SKM-1 treated with dmso at 0.1 percent for 144 hours (cell line): ENCODE measurements at regions not wholly inside any gene's neighbourhood (a gene's known extent, or its start where the extent isn't known, plus 50 kb on each side); places are given as distances from the start of the nearest gene placed in this dataset.

Source experiments
- DNase-seq: peaks from one replicate; lab custom pipeline; 2025; ENCODE audit not compliant: unreplicated experiment; lab: John Stamatoyannopoulos, UW

DNA sequence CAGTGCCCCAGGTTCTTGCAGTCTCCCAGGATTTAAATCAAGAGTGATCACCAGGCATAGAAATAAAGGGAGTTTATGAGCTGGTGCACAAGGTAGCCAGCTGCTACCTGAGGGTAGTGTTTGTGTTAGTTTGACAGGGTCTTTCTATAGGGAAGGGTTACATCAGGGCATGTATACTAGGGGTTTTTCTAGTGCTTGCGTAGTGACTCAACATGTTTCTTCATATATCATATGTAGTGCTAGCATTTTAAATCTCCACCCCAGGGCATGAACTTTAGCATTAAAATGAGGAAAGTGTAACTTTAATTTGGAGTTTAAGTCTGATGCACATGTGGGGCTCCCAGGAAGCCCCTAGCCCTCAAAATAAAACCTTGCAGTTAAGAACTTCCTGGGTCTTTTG is 86.5 kb upstream of the TNR start:
- DNase-seq, result no peak

DNA sequence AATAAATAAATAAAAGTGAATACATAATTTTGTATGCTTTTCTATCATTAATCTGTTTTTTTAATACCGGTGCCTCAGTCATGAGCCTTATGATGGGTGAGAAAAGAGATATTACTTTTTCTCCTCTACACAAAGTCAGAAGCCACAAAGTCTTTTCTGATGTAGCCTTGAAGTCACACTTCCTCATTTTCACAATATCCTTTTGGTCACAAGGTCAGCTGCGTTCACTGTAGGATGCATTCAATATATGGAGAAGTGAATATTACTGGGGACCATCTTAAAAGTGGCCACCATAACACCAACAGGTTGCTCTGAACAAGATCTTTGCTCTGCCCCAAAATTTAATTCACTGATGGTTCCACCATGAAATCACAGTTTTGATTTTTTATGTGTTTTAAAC is 83.3 kb upstream of the TNR start:
- peak; percentile 89 for DNase-seq

DNA sequence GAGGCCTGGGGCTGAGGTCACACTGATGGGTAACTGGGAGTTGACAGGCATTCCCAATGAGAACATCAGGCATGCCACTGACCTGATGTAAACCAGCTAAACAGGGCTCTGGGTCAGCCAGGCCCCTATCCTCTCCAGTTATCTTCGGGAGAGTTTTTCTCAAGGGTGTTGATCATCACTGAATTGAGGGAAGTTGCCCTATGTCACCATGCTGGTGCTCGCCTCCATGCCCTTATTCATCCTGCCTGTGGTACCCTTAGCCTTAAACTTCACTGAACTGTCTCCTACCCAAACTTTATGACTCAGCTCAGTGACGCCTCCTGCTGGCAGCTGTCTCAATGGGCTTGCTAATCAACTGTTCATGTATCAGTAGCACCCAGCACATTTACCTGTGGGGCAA is 80.7 kb upstream of the TNR start:
- DNase-seq, result no peak

DNA sequence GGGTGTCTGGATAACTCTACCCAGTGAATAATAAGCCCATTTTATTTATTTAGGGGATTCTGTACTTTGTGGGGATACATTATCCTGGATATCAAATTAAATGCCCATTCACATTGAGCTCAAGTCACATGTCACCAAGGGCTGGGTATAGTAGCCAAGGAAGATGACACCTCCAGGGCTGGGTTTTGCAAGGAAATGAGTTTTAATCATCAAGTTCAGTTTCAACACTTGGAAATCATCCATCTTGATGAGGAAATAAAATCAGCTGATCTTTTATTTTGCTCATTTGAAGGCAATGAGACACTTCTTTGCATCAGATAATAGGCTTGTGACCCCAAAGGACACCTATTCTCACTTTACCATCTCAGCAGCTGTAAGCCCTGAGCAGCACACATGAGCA is 80.0 kb upstream of the TNR start:
- DNase-seq, result no peak

DNA sequence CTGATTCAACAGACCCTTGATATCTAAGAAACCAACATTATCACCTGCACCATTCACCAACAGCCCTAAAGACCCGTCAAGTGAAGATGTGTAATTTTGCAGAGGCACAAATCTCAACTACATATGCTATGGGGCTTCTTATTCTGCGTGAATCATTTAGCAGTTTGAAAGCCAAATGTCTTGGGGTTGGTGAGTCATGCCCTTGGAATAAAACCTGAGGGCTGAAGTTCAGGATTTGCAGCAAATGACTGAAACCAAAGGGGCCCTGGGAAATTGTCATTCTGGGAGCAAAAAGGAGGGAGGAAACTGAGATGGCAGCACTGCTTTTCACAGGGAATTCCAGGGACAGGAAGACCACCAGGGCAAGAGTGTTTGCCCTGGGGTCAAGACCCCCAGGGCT is 79.2 kb upstream of the TNR start:
- no peak for DNase-seq

DNA sequence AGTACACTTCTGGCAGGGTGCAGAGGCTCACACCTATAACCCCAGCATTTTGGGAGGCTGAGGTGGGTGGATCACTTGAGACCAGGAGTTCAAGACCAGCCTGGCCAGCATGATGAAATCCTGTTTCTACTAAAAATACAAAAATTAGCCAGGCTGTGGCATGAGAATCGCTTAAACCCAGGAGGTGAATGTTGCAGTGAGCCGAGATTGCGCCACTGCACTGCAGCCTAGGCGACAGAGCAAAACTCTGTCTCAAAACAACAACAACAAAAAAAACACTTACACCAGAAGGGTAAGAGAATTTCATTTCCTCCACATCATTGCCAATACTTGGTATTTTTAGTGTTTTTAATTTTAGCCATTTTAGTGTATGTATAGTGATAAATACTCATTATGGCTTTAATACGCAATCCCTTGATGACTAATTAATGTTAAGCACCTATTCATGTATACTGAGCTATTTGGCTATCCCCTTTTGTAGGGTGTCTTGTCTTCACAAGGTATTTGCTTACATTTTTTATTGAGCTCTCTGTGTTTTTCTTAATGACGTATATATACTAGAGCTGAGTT is 77.1 kb upstream of the TNR start:
- no peak for DNase-seq

DNA sequence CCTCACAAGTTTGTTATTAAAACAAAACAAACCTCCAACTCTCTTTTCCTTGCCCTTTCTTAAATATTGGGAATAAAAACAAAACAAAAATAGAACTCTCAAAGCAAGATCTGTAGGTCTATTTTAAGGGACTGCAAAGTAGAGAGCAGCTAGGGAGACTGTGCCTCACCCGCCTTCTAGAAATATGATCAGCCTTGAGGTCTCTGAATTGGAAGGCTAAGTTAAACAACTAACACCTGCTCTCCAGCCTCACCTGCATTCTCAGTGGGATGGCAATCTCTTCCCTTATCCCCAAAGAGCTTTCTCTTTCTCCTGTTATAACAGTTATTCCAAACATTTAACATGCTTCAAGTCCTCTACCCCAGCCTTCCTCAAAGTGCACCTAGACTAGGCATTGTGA is 75.5 kb upstream of the TNR start:
- no peak for DNase-seq

DNA sequence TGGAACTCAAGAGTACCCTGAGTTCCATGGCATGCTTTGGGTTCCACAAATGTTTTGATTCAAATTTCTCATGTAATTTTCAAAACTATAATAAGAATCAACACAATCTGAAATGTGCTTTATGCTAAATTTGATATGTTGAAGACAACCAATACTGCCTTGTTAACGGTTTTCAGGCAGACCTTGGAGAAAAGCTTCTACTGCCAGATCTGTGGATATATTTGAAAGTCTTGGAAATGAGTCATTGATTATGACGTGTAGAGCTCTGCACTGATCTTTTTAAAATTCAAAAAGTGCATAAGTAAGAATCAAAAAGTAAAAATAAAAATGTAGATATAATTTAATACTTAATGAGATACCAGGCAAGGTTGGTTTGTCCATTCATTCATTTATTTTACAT is 74.0 kb upstream of the TNR start:
- no peak for DNase-seq

DNA sequence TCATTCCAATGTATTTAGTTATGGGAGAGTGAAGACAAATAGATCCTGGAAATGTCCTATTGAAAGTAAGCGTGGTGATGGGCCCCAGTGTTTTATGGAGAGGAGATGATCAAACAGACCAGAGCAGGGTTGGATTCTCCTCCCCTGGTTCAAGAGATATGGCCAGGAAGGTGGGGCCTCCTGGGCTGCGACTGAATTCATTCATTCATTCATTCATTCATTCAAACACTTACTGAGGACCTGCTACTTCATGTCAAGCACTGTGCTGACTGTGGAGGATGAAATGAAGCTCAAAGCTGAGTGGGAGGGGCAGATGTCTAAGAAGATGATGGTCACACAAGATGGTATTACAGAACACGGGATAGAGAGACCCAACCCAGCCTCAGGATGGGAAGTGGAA is 71.5 kb upstream of the TNR start:
- DNase-seq, result no peak

DNA sequence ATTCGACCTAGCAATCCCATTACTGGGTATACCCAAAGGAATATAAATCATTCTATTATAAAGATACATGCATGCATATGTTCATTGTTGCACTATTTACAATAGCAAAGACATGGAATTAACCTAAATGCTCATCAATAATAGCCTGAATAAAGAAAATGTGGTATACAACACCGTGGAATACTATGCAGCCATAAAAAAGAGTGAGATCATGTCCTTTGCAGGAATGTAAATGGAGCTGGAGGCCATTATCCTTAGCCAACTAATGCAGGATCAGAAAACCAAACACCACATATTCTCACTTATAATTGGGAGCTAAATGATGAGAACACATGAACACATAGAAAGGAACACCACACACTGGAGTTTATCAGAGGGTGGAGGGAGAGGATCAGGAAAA is 69.5 kb upstream of the TNR start:
- DNase-seq, result no peak

DNA sequence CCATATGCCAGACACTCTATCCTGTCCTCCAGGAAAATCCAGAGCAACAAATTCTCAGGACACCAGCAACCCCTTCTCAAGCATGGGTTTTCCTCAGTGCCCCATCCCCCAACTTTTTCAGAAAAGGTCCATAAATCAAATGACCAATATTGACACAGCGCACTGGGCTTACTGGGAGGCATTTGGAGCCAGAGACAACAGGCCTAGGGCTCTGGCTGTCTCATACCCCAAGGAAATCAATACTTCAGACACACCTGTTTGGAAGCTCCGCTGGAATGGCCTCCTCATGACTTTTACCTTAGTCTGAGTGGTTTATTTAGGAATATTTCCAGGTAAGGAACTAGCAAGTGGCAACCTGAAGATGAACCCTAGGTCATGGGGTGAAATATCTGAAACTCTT is 66.9 kb upstream of the TNR start:
- no peak for DNase-seq

DNA sequence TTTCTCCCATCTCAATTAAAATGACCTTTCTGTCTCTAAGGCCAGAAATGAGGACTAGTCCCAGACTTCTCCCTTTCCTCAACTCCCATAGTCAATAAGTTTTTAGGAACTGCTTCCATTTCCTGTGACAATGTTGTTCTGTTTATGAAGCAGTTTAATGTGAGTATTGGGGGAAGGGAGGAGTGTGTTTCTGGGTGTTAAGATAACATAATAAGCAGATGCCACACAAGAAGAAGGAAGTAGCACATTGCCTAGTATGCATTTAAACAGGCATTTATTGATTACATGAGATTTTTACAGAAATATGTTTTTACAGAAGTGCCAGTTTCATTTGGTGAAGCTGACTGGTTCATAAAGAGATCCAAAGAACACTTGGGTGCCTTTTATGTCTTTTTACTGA is 65.6 kb upstream of the TNR start:
- DNase-seq, result no peak

DNA sequence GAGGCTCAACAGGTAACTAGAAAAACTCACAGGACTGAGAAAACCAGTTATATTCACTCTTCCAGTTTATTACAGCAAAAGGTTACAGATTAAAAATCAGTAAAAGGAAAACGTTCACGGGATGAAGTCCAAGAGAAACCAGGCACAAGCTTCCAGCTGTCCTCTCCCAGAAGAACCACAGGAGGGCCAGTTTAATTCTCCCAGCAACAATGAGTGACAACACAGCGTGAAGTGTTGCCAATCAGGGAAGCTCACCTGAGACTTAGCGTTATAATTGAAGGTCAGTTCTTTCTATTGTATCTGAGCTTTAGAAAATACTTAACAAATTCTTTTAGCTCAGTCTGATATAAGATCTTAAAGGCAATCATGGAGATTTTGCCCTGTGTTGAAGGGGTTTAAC is 65.2 kb upstream of the TNR start:
- DNase-seq, result no peak

DNA sequence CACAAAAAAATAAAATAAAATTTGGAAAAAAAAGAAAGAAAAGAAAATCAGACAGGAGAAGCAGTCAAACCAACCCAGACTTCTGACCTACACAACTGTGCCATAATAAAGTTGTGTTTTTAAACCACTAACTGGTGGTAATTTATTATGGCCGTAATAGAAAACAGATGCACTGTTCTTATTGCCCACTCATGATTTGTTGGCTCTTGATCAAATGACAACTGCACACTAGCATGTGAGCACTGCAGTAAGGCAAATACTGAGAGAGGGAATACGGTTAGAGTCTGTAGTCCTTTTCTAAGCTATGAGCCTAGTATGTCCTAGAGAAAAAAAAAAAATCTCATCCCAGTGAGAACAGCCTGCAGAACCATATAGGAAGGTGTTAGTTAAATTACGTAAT is 61.2 kb upstream of the TNR start:
- no peak for DNase-seq

DNA sequence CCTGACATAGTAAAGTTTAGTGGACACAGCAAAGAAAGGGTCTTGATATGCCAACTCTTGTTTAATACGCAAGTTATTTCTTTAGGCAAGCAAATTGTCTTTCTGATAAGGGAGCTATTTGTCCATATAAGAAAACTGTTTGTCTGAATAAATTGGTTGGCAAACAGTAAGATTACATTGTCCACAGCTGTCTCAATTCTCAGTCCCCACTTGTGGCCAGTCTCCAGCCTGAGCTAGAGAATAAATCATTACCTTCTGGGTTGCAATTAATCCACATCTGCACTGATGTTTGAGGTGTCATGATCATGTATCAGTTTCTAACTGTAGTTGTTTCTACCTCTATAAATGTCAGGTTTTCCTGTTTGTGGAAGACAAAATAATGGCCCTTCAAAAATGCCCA is 60.0 kb upstream of the TNR start:
- DNase-seq, result no peak

DNA sequence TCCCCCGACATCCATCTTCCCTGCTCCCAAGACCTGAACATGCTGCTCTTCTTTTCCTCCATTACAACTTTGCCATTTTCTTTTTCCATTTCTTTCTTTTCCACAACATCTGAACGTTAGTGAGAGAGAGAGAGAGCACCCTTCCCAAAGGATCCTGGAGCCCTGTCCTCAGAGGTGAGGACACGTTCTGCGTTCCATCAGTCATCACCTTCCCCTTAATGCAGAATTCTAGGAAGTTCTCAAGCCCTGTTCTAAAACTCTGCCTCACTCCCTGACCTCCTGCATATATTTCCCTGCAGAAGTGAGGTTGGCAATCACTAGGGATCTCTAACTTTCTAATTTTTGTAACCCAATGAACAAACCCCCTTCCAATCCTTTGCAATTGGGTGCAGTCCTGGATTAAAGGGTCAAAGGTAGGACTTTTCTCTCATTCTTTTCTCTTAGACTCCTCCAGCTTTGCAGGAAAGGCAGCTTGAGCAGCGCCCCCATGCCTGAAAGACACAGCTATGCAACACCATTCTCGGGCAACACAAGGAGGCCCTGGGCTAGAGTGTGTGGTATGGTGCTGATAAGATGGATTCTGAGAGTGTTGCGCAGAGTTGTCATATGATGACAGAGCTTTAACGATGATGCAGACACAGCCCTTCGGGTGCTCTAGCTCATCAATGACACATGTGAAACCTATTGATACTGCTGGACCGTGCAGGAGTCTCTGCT is 59.2 kb upstream of the TNR start:
- DNase-seq, result no peak

DNA sequence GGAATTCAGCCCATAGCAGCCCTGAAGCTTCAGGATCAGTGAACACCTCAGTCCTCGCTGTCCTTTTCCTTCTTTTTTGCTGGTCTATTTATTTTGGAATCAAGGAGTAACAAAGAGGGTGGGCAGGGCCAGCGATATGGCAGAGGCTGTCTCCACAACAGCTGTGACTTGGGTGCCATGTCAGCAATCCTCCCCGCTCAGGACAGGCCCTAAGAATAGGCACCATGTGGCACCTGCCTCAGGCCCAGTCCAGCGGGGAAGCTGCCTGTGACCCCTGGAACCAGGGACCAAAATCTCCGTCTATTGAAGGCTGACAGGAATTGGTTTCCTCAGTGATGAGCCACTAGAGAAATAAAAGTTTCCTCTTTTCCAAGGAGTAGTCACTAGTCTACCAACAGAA is 58.6 kb upstream of the TNR start:
- no peak for DNase-seq

DNA sequence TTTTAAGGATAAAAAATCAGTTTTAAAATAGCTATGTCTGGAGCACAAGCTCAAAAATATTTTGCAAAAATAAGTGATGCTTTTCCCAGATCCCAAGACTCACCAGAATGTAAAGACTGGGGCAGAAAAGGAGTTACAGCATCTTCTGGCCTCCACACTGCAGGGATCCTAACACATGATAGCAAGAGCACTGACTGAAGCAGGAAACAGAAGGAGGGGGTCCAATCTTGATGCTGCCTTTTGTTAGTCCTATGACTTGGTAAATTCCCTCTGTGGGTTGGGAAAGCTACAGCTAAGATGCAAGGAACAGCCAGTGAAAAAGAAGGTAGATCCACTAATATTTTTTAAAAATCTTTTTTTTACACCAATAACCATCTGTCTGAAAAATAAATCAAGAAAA is 54.2 kb upstream of the TNR start:
- no peak for DNase-seq

DNA sequence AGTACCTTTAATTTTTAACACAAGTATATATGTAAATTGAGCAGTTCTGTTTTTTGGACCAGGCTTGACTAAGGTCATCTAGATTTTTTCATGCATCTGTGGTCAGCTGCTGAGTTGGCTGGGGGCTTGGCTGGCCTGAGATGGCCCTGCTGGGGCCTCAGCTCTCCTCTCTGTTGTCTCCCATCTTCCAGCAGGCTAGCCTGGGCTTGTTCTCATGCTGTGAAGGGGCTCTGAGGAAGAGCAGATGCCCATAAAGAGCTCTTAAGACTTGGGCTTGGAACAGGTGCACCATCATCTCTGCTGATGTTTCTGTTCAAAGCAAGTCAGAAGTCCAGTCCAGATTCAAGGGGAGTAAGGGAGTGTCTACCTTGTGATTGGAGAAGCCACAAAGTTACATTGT is 51.2 kb upstream of the TNR start:
- no peak for DNase-seq

DNA sequence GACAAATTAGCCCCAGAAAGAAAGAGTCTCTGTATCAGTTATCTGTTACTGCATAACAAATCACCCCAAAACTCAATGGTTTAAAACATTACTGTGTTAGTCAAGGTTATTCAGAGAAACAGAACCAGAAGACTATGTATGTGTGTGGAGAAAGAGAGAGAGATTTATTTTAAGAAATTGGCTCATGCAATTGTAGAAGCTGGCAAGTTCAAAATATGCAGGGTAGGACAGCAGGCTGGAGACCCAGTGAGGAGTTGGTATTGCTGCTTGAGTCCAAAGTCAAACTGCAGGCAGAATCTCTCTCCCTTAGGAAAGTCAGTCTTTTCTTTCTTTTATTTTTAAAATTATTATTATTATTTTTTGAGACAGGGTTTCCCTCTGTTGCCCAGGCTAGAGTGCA is 50.2 kb upstream of the TNR start:
- no peak for DNase-seq
